GM12872 (cell line): ENCODE measurements at regions not wholly inside any gene's neighbourhood (a gene's known extent, or its start where the extent isn't known, plus 50 kb on each side); places are given as distances from the start of the nearest gene placed in this dataset.

Experiments used
- TF ChIP-seq, protein P1 (sequence below): IDR thresholded peaks from 3 replicates; pipeline ENCODE4 v1.5.1; 2011; ENCODE audit warnings: low read depth, mild to moderate bottlenecking, low read length, moderate library complexity; ENCODE audit not compliant: insufficient read depth

DNA sequence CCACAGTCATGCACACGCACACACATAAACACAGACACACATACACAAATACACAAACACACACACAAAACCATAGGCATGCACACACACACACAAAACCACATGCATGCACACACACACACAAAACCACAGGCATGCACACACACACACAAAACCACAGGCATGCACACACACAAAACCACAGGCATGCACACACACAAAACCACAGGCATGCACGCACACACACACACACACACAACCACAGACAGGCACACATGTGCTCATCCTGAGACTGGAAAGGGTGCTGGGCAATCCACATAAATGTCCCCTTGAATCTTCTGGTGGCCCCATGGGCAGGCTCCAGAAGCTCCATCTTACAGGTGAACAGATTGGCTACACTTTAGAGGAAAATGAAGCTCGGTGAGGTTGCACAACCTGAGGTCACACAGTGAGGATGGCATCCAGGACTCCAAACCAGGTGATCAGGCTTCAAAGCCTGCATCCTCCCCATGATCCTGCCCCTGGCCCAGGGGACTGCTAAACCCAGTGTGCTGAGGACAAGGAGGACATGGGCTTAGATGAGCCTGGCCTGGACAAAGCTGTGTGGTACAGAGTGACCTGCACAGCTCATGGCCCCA lies 144.8 kb downstream of the GADD45G start:
- TF ChIP-seq, protein P1, sequence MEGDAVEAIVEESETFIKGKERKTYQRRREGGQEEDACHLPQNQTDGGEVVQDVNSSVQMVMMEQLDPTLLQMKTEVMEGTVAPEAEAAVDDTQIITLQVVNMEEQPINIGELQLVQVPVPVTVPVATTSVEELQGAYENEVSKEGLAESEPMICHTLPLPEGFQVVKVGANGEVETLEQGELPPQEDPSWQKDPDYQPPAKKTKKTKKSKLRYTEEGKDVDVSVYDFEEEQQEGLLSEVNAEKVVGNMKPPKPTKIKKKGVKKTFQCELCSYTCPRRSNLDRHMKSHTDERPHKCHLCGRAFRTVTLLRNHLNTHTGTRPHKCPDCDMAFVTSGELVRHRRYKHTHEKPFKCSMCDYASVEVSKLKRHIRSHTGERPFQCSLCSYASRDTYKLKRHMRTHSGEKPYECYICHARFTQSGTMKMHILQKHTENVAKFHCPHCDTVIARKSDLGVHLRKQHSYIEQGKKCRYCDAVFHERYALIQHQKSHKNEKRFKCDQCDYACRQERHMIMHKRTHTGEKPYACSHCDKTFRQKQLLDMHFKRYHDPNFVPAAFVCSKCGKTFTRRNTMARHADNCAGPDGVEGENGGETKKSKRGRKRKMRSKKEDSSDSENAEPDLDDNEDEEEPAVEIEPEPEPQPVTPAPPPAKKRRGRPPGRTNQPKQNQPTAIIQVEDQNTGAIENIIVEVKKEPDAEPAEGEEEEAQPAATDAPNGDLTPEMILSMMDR, result no peak

GRCh38 chr9:89750117-89750791 lies 145.4 kb downstream of the GADD45G start:
- TF ChIP-seq, protein P1, result no peak

DNA sequence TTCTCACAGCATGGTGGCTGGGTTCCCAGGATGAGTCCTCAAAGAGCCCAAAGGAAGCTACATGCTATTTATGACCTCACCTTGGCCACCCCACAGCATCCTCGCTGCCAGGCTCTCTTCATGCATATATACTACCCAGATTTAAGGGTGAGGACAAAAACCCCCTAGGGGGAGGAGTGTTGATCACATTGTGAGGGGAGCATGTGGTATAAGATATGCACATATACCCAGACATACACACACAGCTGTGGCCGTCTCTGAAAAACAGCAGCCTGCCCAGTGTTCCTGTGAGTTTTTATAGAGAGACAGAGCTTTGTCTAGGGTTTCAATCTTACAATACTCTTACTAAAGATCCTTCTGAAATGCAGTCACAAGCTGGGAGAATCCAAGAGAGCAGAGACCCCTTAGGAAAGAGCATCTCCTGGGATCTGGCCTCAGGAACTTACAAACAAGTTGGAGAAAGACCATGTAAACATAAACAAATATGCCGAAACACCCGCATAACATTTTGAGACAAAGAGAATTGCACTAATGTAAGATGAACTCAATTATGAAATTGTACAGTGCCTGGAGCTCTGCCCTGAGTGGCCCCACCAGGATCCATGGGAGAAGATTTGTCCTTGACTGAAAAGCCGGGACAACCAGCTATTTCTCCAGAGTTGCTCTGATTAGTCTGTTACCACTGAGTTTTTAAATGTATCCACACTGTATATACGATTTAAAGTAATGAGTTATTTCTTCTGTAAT lies 146.4 kb downstream of the GADD45G start:
- TF ChIP-seq, protein P1, result no peak

DNA sequence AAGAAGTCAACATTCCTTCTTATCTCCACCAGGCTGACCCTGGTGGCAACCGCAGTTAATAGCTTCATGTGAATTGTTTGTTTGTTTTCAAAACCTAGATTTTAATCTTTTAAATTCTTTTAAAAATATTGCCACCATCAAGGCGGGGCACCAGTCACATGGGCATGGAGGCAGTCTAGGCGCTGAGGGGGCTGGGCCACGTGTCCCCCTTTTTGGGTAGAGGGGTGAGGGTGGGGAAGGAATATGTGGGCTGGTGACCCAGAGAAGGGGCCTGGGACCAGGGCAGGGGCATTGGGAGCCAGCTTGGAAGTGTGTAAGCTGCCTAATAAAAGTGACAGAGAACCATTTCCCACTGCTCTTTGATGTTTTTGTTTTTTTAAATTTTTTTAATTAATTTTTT lies 147.3 kb downstream of the GADD45G start:
- TF ChIP-seq, protein P1, result no peak

DNA sequence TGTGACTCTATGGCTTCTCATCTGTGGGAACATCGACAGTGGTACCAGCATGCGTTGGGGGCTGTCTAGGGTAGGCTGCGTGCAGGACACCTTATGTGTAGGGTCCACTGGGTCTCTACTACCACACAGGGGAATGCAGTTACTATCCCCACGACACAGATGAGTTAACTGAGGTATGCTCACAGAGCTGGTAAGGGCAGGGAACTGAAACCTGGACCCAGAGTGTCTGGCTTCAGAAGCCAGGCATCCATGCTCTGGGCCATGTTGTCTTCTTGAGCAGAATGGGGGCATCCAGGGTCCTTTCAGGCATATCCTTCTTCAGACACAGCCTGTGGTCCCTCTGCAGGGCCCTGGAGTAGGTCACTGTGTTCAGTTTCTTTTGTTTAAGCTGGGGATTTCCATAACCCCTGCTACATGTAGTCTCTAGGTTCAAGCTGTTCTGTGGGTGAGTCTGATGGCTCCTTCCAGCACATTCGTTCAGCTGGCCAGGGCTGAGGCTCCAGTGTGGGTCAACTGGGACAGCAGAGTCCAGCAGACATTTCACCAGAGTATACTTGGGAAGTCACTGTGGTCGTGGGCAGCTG lies 148.8 kb downstream of the GADD45G start:
- TF ChIP-seq, protein P1, result no peak

GRCh38 chr9:89754193-89754592 lies 149.4 kb downstream of the GADD45G start:
- TF ChIP-seq, protein P1, result no peak

- TF ChIP-seq, protein P1, result no peak
Measured at GRCh38 chr9:89755821-89756220, 151.0 kb downstream of the GADD45G start.
